GM18519 (cell line): ENCODE measurements at regions not wholly inside any gene's neighbourhood (a gene's known extent, or its start where the extent isn't known, plus 50 kb on each side); places are given as distances from the start of the nearest gene placed in this dataset.
"Not testable (repeated sequence)": the region's sequence is repeated elsewhere in the genome, so short reads cannot be mapped to it uniquely, and the experiment has no call there.

Source experiments
- ATAC-seq: cut with Tn5 transposase; IDR thresholded peaks from one replicate; pipeline ENCODE4 v1.9.1; 2021; ENCODE audit warnings: mild to moderate bottlenecking, moderate library complexity; ENCODE audit not compliant: unreplicated experiment, low FRiP score

- no peak for ATAC-seq
These were observed 153.5 kb downstream of the HHIP start for GRCh38 chr4:144799486-144799885.

GRCh38 chr4:144801731-144802130, 155.8 kb downstream of the HHIP start:
- ATAC-seq: no peak

- ATAC-seq: no peak
These were observed 162.1 kb downstream of the HHIP start for GRCh38 chr4:144808034-144808433.

GRCh38 chr4:144809056-144809640, 163.2 kb downstream of the HHIP start:
- no peak for ATAC-seq

GRCh38 chr4:144816668-144817067, 170.7 kb downstream of the HHIP start:
- no peak for ATAC-seq

- ATAC-seq: no peak
These were observed 171.1 kb downstream of the HHIP start for GRCh38 chr4:144817081-144817480.

- ATAC-seq: no peak
These were observed 172.2 kb downstream of the HHIP start for GRCh38 chr4:144818136-144818535.

GRCh38 chr4:144819591-144819990, 173.6 kb downstream of the HHIP start:
- ATAC-seq: no peak

GRCh38 chr4:144820011-144820727, 174.2 kb downstream of the HHIP start:
- no peak for ATAC-seq

GRCh38 chr4:144820728-144821085, 174.8 kb downstream of the HHIP start:
- no peak for ATAC-seq

GRCh38 chr4:144831971-144832370, 186.0 kb downstream of the HHIP start:
- ATAC-seq: no peak

- ATAC-seq: no peak
These were observed 199.5 kb downstream of the HHIP start for GRCh38 chr4:144845411-144845810.

GRCh38 chr4:144851948-144852347, 206.0 kb downstream of the HHIP start:
- no peak for ATAC-seq

GRCh38 chr4:144861471-144861870, 215.5 kb downstream of the HHIP start:
- ATAC-seq: no peak

- no peak for ATAC-seq
These were observed 216.3 kb downstream of the HHIP start for GRCh38 chr4:144862210-144862609.

- not testable (repeated sequence) for ATAC-seq
These were observed 218.9 kb downstream of the HHIP start for GRCh38 chr4:144864891-144865290.

GRCh38 chr4:144868309-144868708, 222.4 kb downstream of the HHIP start:
- ATAC-seq: no peak

GRCh38 chr4:144872508-144873225, 225.3 kb downstream of the ANAPC10 start:
- ATAC-seq: no peak

- no peak for ATAC-seq
These were observed 224.6 kb downstream of the ANAPC10 start for GRCh38 chr4:144873226-144873990.

GRCh38 chr4:144894573-144894972, 203.4 kb downstream of the ANAPC10 start:
- no peak for ATAC-seq

- ATAC-seq: no peak
These were observed 198.6 kb downstream of the ANAPC10 start for GRCh38 chr4:144899393-144899792.
